Neural cell (in vitro differentiated cells): ENCODE measurements at regions not wholly inside any gene's neighbourhood (a gene's known extent, or its start where the extent isn't known, plus 50 kb on each side); places are given as distances from the start of the nearest gene placed in this dataset.

ENCODE experiments used
- H2AFZ ChIP-seq: fragments of 200-600, 300-800 bp; sonication (generic), shearing (Covaris generic); 2 replicates; pipeline ENCODE4 v1.6.0; 2014; ENCODE audit warnings: low read depth, mild to moderate bottlenecking, antibody characterized with exemption, low read length, moderate library complexity
- H3F3A ChIP-seq: fragments of 200-600 bp; shearing (Covaris generic); 2 replicates; pipeline ENCODE4 v1.6.1; 2016; ENCODE audit warnings: mild to moderate bottlenecking, moderate library complexity, mixed read lengths, antibody characterized with exemption, low read length; ENCODE audit not compliant: insufficient read depth, poor library complexity, severe bottlenecking
- H3K27ac ChIP-seq: fragments of 200-600, 300-800 bp; sonication (generic), shearing (Covaris generic); 2 replicates; pipeline ENCODE4 v1.5.1; 2014; ENCODE audit warnings: mild to moderate bottlenecking, low read length, moderate library complexity
- H3K27me3 ChIP-seq: fragments of 300-800, 200-600 bp; sonication (generic), shearing (Covaris generic); 2 replicates; pipeline ENCODE4 v1.6.0; 2014; ENCODE audit warnings: mild to moderate bottlenecking, low read depth, low read length, moderate library complexity; ENCODE audit not compliant: insufficient read depth
- H3K36me3 ChIP-seq: fragments of 300-800, 200-600 bp; sonication (generic), shearing (Covaris generic); 2 replicates; pipeline ENCODE4 v1.5.1; 2014; ENCODE audit warnings: mild to moderate bottlenecking, antibody characterized with exemption, low read length, moderate library complexity; ENCODE audit not compliant: insufficient read depth
- H3K4me2 ChIP-seq: fragments of 300-800, 200-600 bp; sonication (generic), shearing (Covaris generic); 2 replicates; pipeline ENCODE4 v1.6.0; 2014; ENCODE audit warnings: mild to moderate bottlenecking, low read length
- H3K4me3 ChIP-seq: fragments of 300-800, 200-600 bp; sonication (generic), shearing (Covaris generic); 2 replicates; pipeline ENCODE4 v1.5.1; 2014; ENCODE audit warnings: mild to moderate bottlenecking, low read length, moderate library complexity
- H3K79me2 ChIP-seq: fragments of 200-600 bp; shearing (Covaris generic); replicated peaks from 2 replicates; pipeline ENCODE4 v1.6.0; 2014; ENCODE audit warnings: mild to moderate bottlenecking, low read length, moderate library complexity; ENCODE audit not compliant: insufficient read depth
- H3K9ac ChIP-seq: fragments of 300-800, 200-600 bp; sonication (generic), shearing (Covaris generic); 2 replicates; pipeline ENCODE4 v1.6.1; 2016; ENCODE audit warnings: mild to moderate bottlenecking, low read length, mixed read lengths
- H3K9me2 ChIP-seq: fragments of 200-600 bp; shearing (Covaris generic); 2 replicates; pipeline ENCODE4 v1.6.1; 2016; ENCODE audit warnings: mild to moderate bottlenecking, low read length, mixed read lengths; ENCODE audit not compliant: insufficient read depth
- H3K9me3 ChIP-seq: fragments of 200-600, 300-800 bp; sonication (generic), shearing (Covaris generic); 2 replicates; pipeline ENCODE4 v1.6.1; 2016; ENCODE audit warnings: mild to moderate bottlenecking, mixed run types, low read length, moderate library complexity, mixed read lengths
- H4K20me1 ChIP-seq: fragments of 200-600 bp; shearing (Covaris generic); 2 replicates; pipeline ENCODE4 v1.6.1; 2016; ENCODE audit warnings: mild to moderate bottlenecking, mixed run types; ENCODE audit not compliant: insufficient read depth
- EP300 ChIP-seq: fragments of 450-650 bp; conservative IDR thresholded peaks from 2 replicates; pipeline ENCODE4 v1.6.1; 2014; ENCODE audit warnings: antibody characterized with exemption, mild to moderate bottlenecking, moderate library complexity; ENCODE audit not compliant: poor library complexity, severe bottlenecking
- EZH2 ChIP-seq: fragments of 200-600, 300-800 bp; shearing (Covaris generic), sonication (generic); IDR thresholded peaks from 2 replicates; pipeline ENCODE4 v1.6.1; 2014; ENCODE audit warnings: antibody characterized with exemption, low read length, borderline replicate concordance, mild to moderate bottlenecking; ENCODE audit not compliant: insufficient read depth, poor library complexity, severe bottlenecking
- MXI1 ChIP-seq: fragments of 450-650 bp; conservative IDR thresholded peaks from 2 replicates; pipeline ENCODE4 v1.6.1; 2014; ENCODE audit warnings: antibody characterized with exemption, mild to moderate bottlenecking; ENCODE audit not compliant: poor library complexity, severe bottlenecking
- POLR2AphosphoS5 ChIP-seq: IDR thresholded peaks from 2 replicates; pipeline ENCODE4 v1.6.1; 2012
- RAD21 ChIP-seq: fragments of 450-650 bp; conservative IDR thresholded peaks from 2 replicates; pipeline ENCODE4 v1.6.1; 2014; ENCODE audit warnings: antibody characterized with exemption, mild to moderate bottlenecking, moderate library complexity
- SMC3 ChIP-seq: fragments of 450-650 bp; conservative IDR thresholded peaks from 2 replicates; pipeline ENCODE4 v1.6.1; 2014; ENCODE audit warnings: antibody characterized with exemption, mild to moderate bottlenecking, moderate library complexity; ENCODE audit not compliant: poor library complexity
- TF ChIP-seq, protein P1 (sequence below): IDR thresholded peaks from 2 replicates; pipeline ENCODE4 v1.6.1; 2012; ENCODE audit warnings: borderline replicate concordance
- TF ChIP-seq, protein P2 (sequence below): fragments of 450-650 bp; IDR thresholded peaks from 2 replicates; pipeline ENCODE4 v1.5.1; 2014; ENCODE audit warnings: antibody characterized with exemption, mild to moderate bottlenecking, moderate library complexity; ENCODE audit not compliant: poor library complexity, severe bottlenecking

DNA sequence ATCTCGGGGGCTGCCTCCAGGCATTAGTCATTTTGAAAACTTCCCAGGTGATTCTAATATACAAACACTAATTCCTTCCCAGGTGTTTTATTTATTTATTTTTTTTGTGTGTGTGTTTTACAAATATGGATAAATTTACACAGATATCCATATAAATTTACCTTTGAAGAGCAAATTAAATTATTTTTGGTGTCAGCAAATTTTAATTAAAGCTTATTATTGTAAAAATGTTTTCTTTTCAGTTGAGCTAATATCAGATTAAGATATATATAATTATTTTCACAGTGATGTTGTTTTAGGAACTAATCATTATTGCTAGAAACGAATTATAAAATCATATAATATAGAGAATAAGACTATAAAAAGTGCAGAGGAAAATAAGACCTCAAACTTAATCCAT, 62.0 kb upstream of the FREM3 start:
- no peaks in the 10 kb centered on the region for H3K9me2 ChIP-seq
- H3K79me2 ChIP-seq = no peaks in the 10 kb centered on the region
- H4K20me1 ChIP-seq = no peaks in the 10 kb centered on the region
- H3K9me3 ChIP-seq = no peaks in the 10 kb centered on the region
- no peak overlapping the region for H3K4me2 ChIP-seq
- H3K27me3 ChIP-seq = no peaks in the 10 kb centered on the region
- TF ChIP-seq, protein P1, sequence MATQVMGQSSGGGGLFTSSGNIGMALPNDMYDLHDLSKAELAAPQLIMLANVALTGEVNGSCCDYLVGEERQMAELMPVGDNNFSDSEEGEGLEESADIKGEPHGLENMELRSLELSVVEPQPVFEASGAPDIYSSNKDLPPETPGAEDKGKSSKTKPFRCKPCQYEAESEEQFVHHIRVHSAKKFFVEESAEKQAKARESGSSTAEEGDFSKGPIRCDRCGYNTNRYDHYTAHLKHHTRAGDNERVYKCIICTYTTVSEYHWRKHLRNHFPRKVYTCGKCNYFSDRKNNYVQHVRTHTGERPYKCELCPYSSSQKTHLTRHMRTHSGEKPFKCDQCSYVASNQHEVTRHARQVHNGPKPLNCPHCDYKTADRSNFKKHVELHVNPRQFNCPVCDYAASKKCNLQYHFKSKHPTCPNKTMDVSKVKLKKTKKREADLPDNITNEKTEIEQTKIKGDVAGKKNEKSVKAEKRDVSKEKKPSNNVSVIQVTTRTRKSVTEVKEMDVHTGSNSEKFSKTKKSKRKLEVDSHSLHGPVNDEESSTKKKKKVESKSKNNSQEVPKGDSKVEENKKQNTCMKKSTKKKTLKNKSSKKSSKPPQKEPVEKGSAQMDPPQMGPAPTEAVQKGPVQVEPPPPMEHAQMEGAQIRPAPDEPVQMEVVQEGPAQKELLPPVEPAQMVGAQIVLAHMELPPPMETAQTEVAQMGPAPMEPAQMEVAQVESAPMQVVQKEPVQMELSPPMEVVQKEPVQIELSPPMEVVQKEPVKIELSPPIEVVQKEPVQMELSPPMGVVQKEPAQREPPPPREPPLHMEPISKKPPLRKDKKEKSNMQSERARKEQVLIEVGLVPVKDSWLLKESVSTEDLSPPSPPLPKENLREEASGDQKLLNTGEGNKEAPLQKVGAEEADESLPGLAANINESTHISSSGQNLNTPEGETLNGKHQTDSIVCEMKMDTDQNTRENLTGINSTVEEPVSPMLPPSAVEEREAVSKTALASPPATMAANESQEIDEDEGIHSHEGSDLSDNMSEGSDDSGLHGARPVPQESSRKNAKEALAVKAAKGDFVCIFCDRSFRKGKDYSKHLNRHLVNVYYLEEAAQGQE = no peak
- TF ChIP-seq, protein P2, sequence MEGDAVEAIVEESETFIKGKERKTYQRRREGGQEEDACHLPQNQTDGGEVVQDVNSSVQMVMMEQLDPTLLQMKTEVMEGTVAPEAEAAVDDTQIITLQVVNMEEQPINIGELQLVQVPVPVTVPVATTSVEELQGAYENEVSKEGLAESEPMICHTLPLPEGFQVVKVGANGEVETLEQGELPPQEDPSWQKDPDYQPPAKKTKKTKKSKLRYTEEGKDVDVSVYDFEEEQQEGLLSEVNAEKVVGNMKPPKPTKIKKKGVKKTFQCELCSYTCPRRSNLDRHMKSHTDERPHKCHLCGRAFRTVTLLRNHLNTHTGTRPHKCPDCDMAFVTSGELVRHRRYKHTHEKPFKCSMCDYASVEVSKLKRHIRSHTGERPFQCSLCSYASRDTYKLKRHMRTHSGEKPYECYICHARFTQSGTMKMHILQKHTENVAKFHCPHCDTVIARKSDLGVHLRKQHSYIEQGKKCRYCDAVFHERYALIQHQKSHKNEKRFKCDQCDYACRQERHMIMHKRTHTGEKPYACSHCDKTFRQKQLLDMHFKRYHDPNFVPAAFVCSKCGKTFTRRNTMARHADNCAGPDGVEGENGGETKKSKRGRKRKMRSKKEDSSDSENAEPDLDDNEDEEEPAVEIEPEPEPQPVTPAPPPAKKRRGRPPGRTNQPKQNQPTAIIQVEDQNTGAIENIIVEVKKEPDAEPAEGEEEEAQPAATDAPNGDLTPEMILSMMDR = no peak
- TF ChIP-seq POLR2AphosphoS5 = no peak
- TF ChIP-seq RAD21 = no peak
- TF ChIP-seq SMC3 = no peak
- no peak for TF ChIP-seq MXI1
- TF ChIP-seq EZH2 = no peak
- TF ChIP-seq EP300 = no peak
- no peaks in the 10 kb centered on the region for H3F3A ChIP-seq
- no peak overlapping the region for H3K27ac ChIP-seq
- no peak overlapping the region for H2AFZ ChIP-seq
- no peak overlapping the region for H3K9ac ChIP-seq
- H3K36me3 ChIP-seq = no peaks in the 10 kb centered on the region
- H3K4me3 ChIP-seq = no peak overlapping the region
